Sigmoid colon (tissue), 6 donors: ENCODE measurements at regions not wholly inside any gene's neighbourhood (a gene's known extent, or its start where the extent isn't known, plus 50 kb on each side); places are given as distances from the start of the nearest gene placed in this dataset.

Experiments used
- DNase-seq: peaks from one replicate; pipeline ENCODE4 v3.0.0-alpha.2; 2019
- H3K27ac ChIP-seq, 4 donors: fragments of 200-600 bp; sonication (generic); one replicate each; pipeline ENCODE4 v1.5.1; 2016 to 2019; ENCODE audit warnings: mild to moderate bottlenecking in 1 of 4
- H3K27me3 ChIP-seq, 3 donors: fragments of 200-600 bp; sonication (generic); one replicate each; pipeline ENCODE4 v1.5.1; 2019; ENCODE audit warnings: mild to moderate bottlenecking in 1 of 3
- H3K36me3 ChIP-seq, 4 donors: fragments of 200-600 bp; sonication (generic); one replicate each; pipeline ENCODE4 v1.5.1; 2016 to 2019
- H3K4me1 ChIP-seq, 4 donors: fragments of 200-600 bp; sonication (generic); one replicate each; pipeline ENCODE4 v1.5.1; 2017 to 2019
- H3K4me3 ChIP-seq, 4 donors: fragments of 200-600 bp; sonication (generic); one replicate each; pipeline ENCODE4 v1.5.1; 2017 to 2019; ENCODE audit warnings: mild to moderate bottlenecking in 2 of 4, moderate library complexity in 1 of 4
- H3K9me3 ChIP-seq, 4 donors: fragments of 200-600 bp in 3 of 4; sonication (generic) in 3 of 4; one replicate each; pipeline versions ENCODE4 v1.5.1 to v1.6.1; 2013 to 2019
- CTCF ChIP-seq, 4 experiments: fragments of 450-650 bp in 3 of 4; fragments of 200-600 bp in 1 of 4; IDR thresholded peaks; one replicate each; pipeline ENCODE4 v1.5.1; 2016 to 2019; ENCODE audit warnings: antibody characterized with exemption in 4 of 4, mild to moderate bottlenecking in 3 of 4, moderate library complexity in 2 of 4
- EP300 ChIP-seq, 4 donors: sonication (generic); formaldehyde crosslinking; IDR thresholded peaks; one replicate each; pipeline ENCODE4 v1.6.1; 2017; ENCODE audit warnings: antibody characterized with exemption in 4 of 4
- POLR2A ChIP-seq, 2 donors: fragments of 450-650 bp; IDR thresholded peaks; one replicate each; pipeline ENCODE4 v1.6.1; 2016; ENCODE audit warnings: antibody characterized with exemption in 2 of 2, mild to moderate bottlenecking in 2 of 2, moderate library complexity in 2 of 2
- POLR2AphosphoS5 ChIP-seq, 4 donors: sonication (generic); formaldehyde crosslinking; IDR thresholded peaks; one replicate each; pipeline ENCODE4 v1.6.1; 2017; ENCODE audit warnings: antibody characterized with exemption in 4 of 4
- WGBS, 2 donors: extraction: QIAGEN DNeasy Blood & Tissue Kit; methylation state at CpG; one replicate each; pipeline ENCODE4 v1.1.7; 2013; 5-methylcytosine and 5-hydroxymethylcytosine counted together
- intact Hi-C: fragments of 100-400 bp; cut with DNase I; formaldehyde crosslinking; loops from one replicate; pipeline ENCODE4 v1.15.1; 2023
- donor health status: healthy with polysubstance abuse.
- donor health status: healthy.

- TF ChIP-seq EP300 (IDR thresholded peaks at IDR 0.05) (no peak), CTCF (IDR thresholded peaks at IDR 0.05) (no peak), POLR2A (IDR thresholded peaks at IDR 0.05) (no peak), POLR2AphosphoS5 (IDR thresholded peaks at IDR 0.05) (no peak)
- WGBS, 2 donors: 89 to 93% methylated on average over 15 of the region's 15 CpGs
- Histone ChIP-seq H3K27me3 (no peaks in the 10 kb centered on the region), H3K27ac (no peak overlapping the region), H3K4me3 (no peak overlapping the region), H3K4me1 (no peaks in the 10 kb centered on the region), H3K9me3 (no peaks in the 10 kb centered on the region), H3K36me3 (no peaks in the 10 kb centered on the region)
- no peak for DNase-seq
- intact Hi-C loops: no loop called here
Measured at GRCh38 chr3:44173263-44173662, 68.4 kb upstream of the TOPAZ1 start.

GRCh38 chr3:44175070-44175469, 66.6 kb upstream of the TOPAZ1 start:
- no peaks in the 10 kb centered on the region for H3K9me3 ChIP-seq
- H3K36me3 ChIP-seq: no peaks in the 10 kb centered on the region
- no peak overlapping the region for H3K27ac ChIP-seq
- no peak for DNase-seq
- H3K4me3 ChIP-seq: no peak overlapping the region
- no peaks in the 10 kb centered on the region for H3K27me3 ChIP-seq
- TF ChIP-seq CTCF (IDR thresholded peaks at IDR 0.05) (no peak), POLR2A (IDR thresholded peaks at IDR 0.05) (no peak), POLR2AphosphoS5 (IDR thresholded peaks at IDR 0.05) (no peak), EP300 (IDR thresholded peaks at IDR 0.05) (no peak)
- WGBS, 2 donors: 18 to 61% methylated on average over 2 of the region's 2 CpGs
- H3K4me1 ChIP-seq: no peaks in the 10 kb centered on the region
- intact Hi-C loops: no loop called here

GRCh38 chr3:44179246-44179645, 62.4 kb upstream of the TOPAZ1 start:
- Histone ChIP-seq H3K36me3 (no peaks in the 10 kb centered on the region), H3K9me3 (no peaks in the 10 kb centered on the region), H3K4me3 (no peak overlapping the region), H3K4me1 (no peaks in the 10 kb centered on the region), H3K27ac (no peak overlapping the region), H3K27me3 (no peaks in the 10 kb centered on the region)
- whole genome bisulfite sequencing, 2 donors: 90 to 91% methylated on average over 4 of the region's 4 CpGs
- TF ChIP-seq POLR2AphosphoS5 (IDR thresholded peaks at IDR 0.05) (no peak), POLR2A (IDR thresholded peaks at IDR 0.05) (no peak), EP300 (IDR thresholded peaks at IDR 0.05) (no peak), CTCF (IDR thresholded peaks at IDR 0.05) (no peak)
- no peak for DNase-seq
- intact Hi-C loops: no loop called here

GRCh38 chr3:44184319-44184953, 57.2 kb upstream of the TOPAZ1 start:
- DNase-seq: no peak
- WGBS, 2 donors: 35 to 55% methylated on average over 14 of the region's 14 CpGs
- TF ChIP-seq CTCF (IDR thresholded peaks at IDR 0.05) (no peak), POLR2A (IDR thresholded peaks at IDR 0.05) (no peak), POLR2AphosphoS5 (IDR thresholded peaks at IDR 0.05) (no peak), EP300 (IDR thresholded peaks at IDR 0.05) (no peak)
- Histone ChIP-seq H3K4me3 (no peak overlapping the region), H3K27me3 (peaks cover 0 to 6% (median 0%) of the 10 kb centered on the region in 3 donors), H3K9me3 (no peaks in the 10 kb centered on the region), H3K27ac (no peak overlapping the region), H3K4me1 (no peaks in the 10 kb centered on the region), H3K36me3 (no peaks in the 10 kb centered on the region)
- intact Hi-C loops: no loop called here

- H3K4me1 ChIP-seq: no peaks in the 10 kb centered on the region
- no peak for DNase-seq
- peaks cover 0 to 6% (median 0%) of the 10 kb centered on the region in 3 donors for H3K27me3 ChIP-seq
- no peaks in the 10 kb centered on the region for H3K9me3 ChIP-seq
- no peak overlapping the region for H3K4me3 ChIP-seq
- intact Hi-C loops: no loop called here
- WGBS, 2 donors: 72 to 80% methylated on average over 4 of the region's 4 CpGs
- TF ChIP-seq EP300 (IDR thresholded peaks at IDR 0.05) (no peak), POLR2A (IDR thresholded peaks at IDR 0.05) (no peak), POLR2AphosphoS5 (IDR thresholded peaks at IDR 0.05) (no peak), CTCF (IDR thresholded peaks at IDR 0.05) (no peak)
- no peaks in the 10 kb centered on the region for H3K36me3 ChIP-seq
- no peak overlapping the region for H3K27ac ChIP-seq
Measured at GRCh38 chr3:44185396-44185915, 56.2 kb upstream of the TOPAZ1 start.
